ENCODE measurements at regions not wholly inside any gene's neighbourhood (a gene's known extent, or its start where the extent isn't known, plus 50 kb on each side); places are given as distances from the start of the nearest gene placed in this dataset.
"Not testable (repeated sequence)": the region's sequence is repeated elsewhere in the genome, so short reads cannot be mapped to it uniquely, and the experiment has no call there.

- H3K9ac ChIP-seq (ENCODE audit: low read length), result not testable (repeated sequence)
These were observed 771.3 kb downstream of the TENT5A start for GRCh38 chr6:80981226-80981625.

GRCh38 chr6:80976336-80976735 is 776.1 kb downstream of the TENT5A start:
- no peaks in the 10 kb centered on the region for H3K36me3 ChIP-seq (ENCODE audit: control insufficient read depth, low read depth, low read length)
- no peak overlapping the region for H3K4me3 ChIP-seq (ENCODE audit: low read length)
- peaks cover 14% of the 10 kb centered on the region for H3K4me1 ChIP-seq (ENCODE audit: control insufficient read depth, low read depth, low read length)
- no peaks in the 10 kb centered on the region for H3K27me3 ChIP-seq (ENCODE audit: control insufficient read depth, insufficient read depth, low read length)
- H3K27ac ChIP-seq (ENCODE audit: low read length), result no peak overlapping the region
- no peak overlapping the region for H3K9ac ChIP-seq (ENCODE audit: low read length)
- H3K9me3 ChIP-seq (ENCODE audit: control insufficient read depth, low read depth, low read length), result no peaks in the 10 kb centered on the region

More at GRCh38 chr6:80981226-80981625, 771.3 kb downstream of the TENT5A start:
- H3K36me3 ChIP-seq (ENCODE audit: control insufficient read depth, low read depth, low read length); H3K4me1 ChIP-seq (ENCODE audit: control insufficient read depth, low read depth, low read length); H3K27ac ChIP-seq (ENCODE audit: low read length); H3K4me3 ChIP-seq (ENCODE audit: low read length); H3K9me3 ChIP-seq (ENCODE audit: control insufficient read depth, low read depth, low read length); H3K27me3 ChIP-seq (ENCODE audit: control insufficient read depth, insufficient read depth, low read length): not testable (repeated sequence)

- no peaks in the 10 kb centered on the region for H3K36me3 ChIP-seq (ENCODE audit: control insufficient read depth, low read depth, low read length)
- H3K4me1 ChIP-seq (ENCODE audit: control insufficient read depth, low read depth, low read length), result peaks cover 14% of the 10 kb centered on the region
- no peak overlapping the region for H3K27ac ChIP-seq (ENCODE audit: low read length)
- H3K9ac ChIP-seq (ENCODE audit: low read length), result no peak overlapping the region
- H3K9me3 ChIP-seq (ENCODE audit: control insufficient read depth, low read depth, low read length), result no peaks in the 10 kb centered on the region
- H3K27me3 ChIP-seq (ENCODE audit: control insufficient read depth, insufficient read depth, low read length), result no peaks in the 10 kb centered on the region
- no peak overlapping the region for H3K4me3 ChIP-seq (ENCODE audit: low read length)
These were observed 777.9 kb downstream of the TENT5A start for GRCh38 chr6:80974579-80974978.

GRCh38 chr6:80969439-80969838 is 783.0 kb downstream of the TENT5A start:
- no peak overlapping the region for H3K4me3 ChIP-seq (ENCODE audit: low read length)
- H3K27ac ChIP-seq (ENCODE audit: low read length), result no peak overlapping the region
- no peaks in the 10 kb centered on the region for H3K9me3 ChIP-seq (ENCODE audit: control insufficient read depth, low read depth, low read length)
- peaks cover 20% of the 10 kb centered on the region for H3K4me1 ChIP-seq (ENCODE audit: control insufficient read depth, low read depth, low read length)
- H3K27me3 ChIP-seq (ENCODE audit: control insufficient read depth, insufficient read depth, low read length), result no peaks in the 10 kb centered on the region
- H3K36me3 ChIP-seq (ENCODE audit: control insufficient read depth, low read depth, low read length), result no peaks in the 10 kb centered on the region
- H3K9ac ChIP-seq (ENCODE audit: low read length), result no peak overlapping the region

GRCh38 chr6:80967609-80968008 is 784.9 kb downstream of the TENT5A start:
- no peak overlapping the region for H3K9ac ChIP-seq (ENCODE audit: low read length)
- no peaks in the 10 kb centered on the region for H3K27me3 ChIP-seq (ENCODE audit: control insufficient read depth, insufficient read depth, low read length)
- no peak overlapping the region for H3K4me3 ChIP-seq (ENCODE audit: low read length)
- H3K36me3 ChIP-seq (ENCODE audit: control insufficient read depth, low read depth, low read length), result no peaks in the 10 kb centered on the region
- no peaks in the 10 kb centered on the region for H3K9me3 ChIP-seq (ENCODE audit: control insufficient read depth, low read depth, low read length)
- peaks cover 13% of the 10 kb centered on the region for H3K4me1 ChIP-seq (ENCODE audit: control insufficient read depth, low read depth, low read length)
- H3K27ac ChIP-seq (ENCODE audit: low read length), result no peak overlapping the region

- no peak overlapping the region for H3K4me3 ChIP-seq (ENCODE audit: low read length)
- no peak overlapping the region for H3K27ac ChIP-seq (ENCODE audit: low read length)
- no peaks in the 10 kb centered on the region for H3K27me3 ChIP-seq (ENCODE audit: control insufficient read depth, insufficient read depth, low read length)
- no peaks in the 10 kb centered on the region for H3K9me3 ChIP-seq (ENCODE audit: control insufficient read depth, low read depth, low read length)
- H3K4me1 ChIP-seq (ENCODE audit: control insufficient read depth, low read depth, low read length), result peaks cover 6% of the 10 kb centered on the region
- H3K36me3 ChIP-seq (ENCODE audit: control insufficient read depth, low read depth, low read length), result no peaks in the 10 kb centered on the region
- H3K9ac ChIP-seq (ENCODE audit: low read length), result no peak overlapping the region
These were observed 790.1 kb downstream of the TENT5A start for GRCh38 chr6:80962382-80962781.

- H3K36me3 ChIP-seq (ENCODE audit: control insufficient read depth, low read depth, low read length), result no peaks in the 10 kb centered on the region
- no peak overlapping the region for H3K27ac ChIP-seq (ENCODE audit: low read length)
These were observed 791.3 kb downstream of the TENT5A start for GRCh38 chr6:80961166-80961565.

GRCh38 chr6:80959034-80959433 is 793.4 kb downstream of the TENT5A start:
- H3K9ac ChIP-seq (ENCODE audit: low read length), result no peak overlapping the region
- H3K4me3 ChIP-seq (ENCODE audit: low read length), result no peak overlapping the region
- no peaks in the 10 kb centered on the region for H3K9me3 ChIP-seq (ENCODE audit: control insufficient read depth, low read depth, low read length)
- no peaks in the 10 kb centered on the region for H3K27me3 ChIP-seq (ENCODE audit: control insufficient read depth, insufficient read depth, low read length)
- H3K27ac ChIP-seq (ENCODE audit: low read length), result no peak overlapping the region
- peaks cover 5% of the 10 kb centered on the region for H3K4me1 ChIP-seq (ENCODE audit: control insufficient read depth, low read depth, low read length)
- no peaks in the 10 kb centered on the region for H3K36me3 ChIP-seq (ENCODE audit: control insufficient read depth, low read depth, low read length)

More at GRCh38 chr6:80961166-80961565, 791.3 kb downstream of the TENT5A start:
- Histone ChIP-seq H3K27me3 (ENCODE audit: control insufficient read depth, insufficient read depth, low read length) (no peaks in the 10 kb centered on the region), H3K4me3 (ENCODE audit: low read length) (no peak overlapping the region), H3K4me1 (ENCODE audit: control insufficient read depth, low read depth, low read length) (peaks cover 5% of the 10 kb centered on the region), H3K9ac (ENCODE audit: low read length) (no peak overlapping the region), H3K9me3 (ENCODE audit: control insufficient read depth, low read depth, low read length) (no peaks in the 10 kb centered on the region)

- no peaks in the 10 kb centered on the region for H3K36me3 ChIP-seq (ENCODE audit: control insufficient read depth, low read depth, low read length)
- H3K4me3 ChIP-seq (ENCODE audit: low read length), result no peak overlapping the region
- H3K27me3 ChIP-seq (ENCODE audit: control insufficient read depth, insufficient read depth, low read length), result no peaks in the 10 kb centered on the region
- no peak overlapping the region for H3K27ac ChIP-seq (ENCODE audit: low read length)
- H3K9me3 ChIP-seq (ENCODE audit: control insufficient read depth, low read depth, low read length), result no peaks in the 10 kb centered on the region
- no peak overlapping the region for H3K9ac ChIP-seq (ENCODE audit: low read length)
- no peaks in the 10 kb centered on the region for H3K4me1 ChIP-seq (ENCODE audit: control insufficient read depth, low read depth, low read length)
These were observed 795.6 kb downstream of the TENT5A start for GRCh38 chr6:80956898-80957297.

- H3K4me1 ChIP-seq (ENCODE audit: control insufficient read depth, low read depth, low read length); H3K27ac ChIP-seq (ENCODE audit: low read length); H3K27me3 ChIP-seq (ENCODE audit: control insufficient read depth, insufficient read depth, low read length); H3K36me3 ChIP-seq (ENCODE audit: control insufficient read depth, low read depth, low read length); H3K9me3 ChIP-seq (ENCODE audit: control insufficient read depth, low read depth, low read length); H3K4me3 ChIP-seq (ENCODE audit: low read length); H3K9ac ChIP-seq (ENCODE audit: low read length): not testable (repeated sequence)
These were observed 800.0 kb downstream of the TENT5A start for GRCh38 chr6:80952479-80952878.

GRCh38 chr6:80946402-80946801 is 806.1 kb downstream of the TENT5A start:
- no peaks in the 10 kb centered on the region for H3K9me3 ChIP-seq (ENCODE audit: control insufficient read depth, low read depth, low read length)
- H3K27me3 ChIP-seq (ENCODE audit: control insufficient read depth, insufficient read depth, low read length), result no peaks in the 10 kb centered on the region
- no peaks in the 10 kb centered on the region for H3K4me1 ChIP-seq (ENCODE audit: control insufficient read depth, low read depth, low read length)
- H3K9ac ChIP-seq (ENCODE audit: low read length), result no peak overlapping the region
- no peak overlapping the region for H3K27ac ChIP-seq (ENCODE audit: low read length)
- H3K36me3 ChIP-seq (ENCODE audit: control insufficient read depth, low read depth, low read length), result no peaks in the 10 kb centered on the region
- no peak overlapping the region for H3K4me3 ChIP-seq (ENCODE audit: low read length)

- no peaks in the 10 kb centered on the region for H3K27me3 ChIP-seq (ENCODE audit: control insufficient read depth, insufficient read depth, low read length)
These were observed 809.6 kb downstream of the TENT5A start for GRCh38 chr6:80942911-80943310.

More at GRCh38 chr6:80942911-80943310, 809.6 kb downstream of the TENT5A start:
- no peaks in the 10 kb centered on the region for H3K4me1 ChIP-seq (ENCODE audit: control insufficient read depth, low read depth, low read length)
- H3K9me3 ChIP-seq (ENCODE audit: control insufficient read depth, low read depth, low read length), result no peaks in the 10 kb centered on the region
- H3K4me3 ChIP-seq (ENCODE audit: low read length), result no peak overlapping the region
- H3K9ac ChIP-seq (ENCODE audit: low read length), result no peak overlapping the region
- H3K36me3 ChIP-seq (ENCODE audit: control insufficient read depth, low read depth, low read length), result no peaks in the 10 kb centered on the region
- H3K27ac ChIP-seq (ENCODE audit: low read length), result no peak overlapping the region

All from iPS-18a (cell line).